ENCODE measurements at regions not wholly inside any gene's neighbourhood (a gene's known extent, or its start where the extent isn't known, plus 50 kb on each side); places are given as distances from the start of the nearest gene placed in this dataset.

DNA sequence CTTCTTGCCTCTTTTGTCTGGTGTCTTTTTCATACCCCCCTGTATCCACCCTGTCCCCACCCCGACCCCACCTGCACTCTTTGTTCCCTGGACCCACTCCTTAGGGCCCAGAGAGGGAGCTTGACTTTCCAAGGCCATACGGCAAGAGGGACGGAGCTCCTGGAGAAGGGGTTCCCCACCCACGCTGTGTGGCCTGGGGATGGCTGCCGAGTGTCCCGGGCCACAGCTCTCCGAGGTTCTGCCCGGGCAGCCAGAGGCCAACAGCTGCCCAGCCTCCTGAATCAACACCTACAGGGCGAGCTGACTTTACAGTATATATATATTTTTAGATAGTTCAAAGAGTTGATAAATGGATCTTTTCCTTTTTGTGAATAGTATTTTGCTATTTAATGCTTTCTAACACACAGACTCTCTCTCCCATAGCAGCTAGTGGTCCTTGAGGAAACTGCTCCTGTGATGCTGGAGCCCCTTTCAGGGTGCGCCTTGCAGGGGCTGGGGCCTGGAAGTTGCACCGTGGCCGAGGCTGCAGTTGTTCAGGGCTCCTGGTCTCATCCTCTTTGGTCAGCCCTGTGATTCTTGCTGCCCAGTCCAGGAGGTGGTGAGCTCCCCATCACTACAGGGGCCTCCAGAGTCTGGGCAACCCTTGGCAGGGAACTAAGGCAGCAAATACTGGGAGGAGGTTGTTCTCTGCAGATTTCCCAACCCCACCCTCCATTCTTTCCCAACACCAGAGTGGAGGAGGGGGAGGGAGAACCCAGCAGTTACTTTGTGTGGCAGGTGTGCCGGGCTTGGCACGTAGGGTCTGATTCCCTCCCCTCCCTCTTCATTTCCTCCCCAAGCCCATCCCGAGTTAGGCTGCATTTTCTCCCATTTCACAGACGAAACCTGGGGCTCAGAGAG lies 321.6 kb downstream of the PTPRU start:
- Histone ChIP-seq H3K4me1 (no peaks in the 10 kb centered on the region), H3K4me3 (ENCODE audit: low read depth, low read length) (no peak overlapping the region), H3K36me3 (no peaks in the 10 kb centered on the region), H3K27me3 (no peaks in the 10 kb centered on the region), H3K9me3 (no peaks in the 10 kb centered on the region)
- DNase-seq = no peak
- TF ChIP-seq, protein P1, sequence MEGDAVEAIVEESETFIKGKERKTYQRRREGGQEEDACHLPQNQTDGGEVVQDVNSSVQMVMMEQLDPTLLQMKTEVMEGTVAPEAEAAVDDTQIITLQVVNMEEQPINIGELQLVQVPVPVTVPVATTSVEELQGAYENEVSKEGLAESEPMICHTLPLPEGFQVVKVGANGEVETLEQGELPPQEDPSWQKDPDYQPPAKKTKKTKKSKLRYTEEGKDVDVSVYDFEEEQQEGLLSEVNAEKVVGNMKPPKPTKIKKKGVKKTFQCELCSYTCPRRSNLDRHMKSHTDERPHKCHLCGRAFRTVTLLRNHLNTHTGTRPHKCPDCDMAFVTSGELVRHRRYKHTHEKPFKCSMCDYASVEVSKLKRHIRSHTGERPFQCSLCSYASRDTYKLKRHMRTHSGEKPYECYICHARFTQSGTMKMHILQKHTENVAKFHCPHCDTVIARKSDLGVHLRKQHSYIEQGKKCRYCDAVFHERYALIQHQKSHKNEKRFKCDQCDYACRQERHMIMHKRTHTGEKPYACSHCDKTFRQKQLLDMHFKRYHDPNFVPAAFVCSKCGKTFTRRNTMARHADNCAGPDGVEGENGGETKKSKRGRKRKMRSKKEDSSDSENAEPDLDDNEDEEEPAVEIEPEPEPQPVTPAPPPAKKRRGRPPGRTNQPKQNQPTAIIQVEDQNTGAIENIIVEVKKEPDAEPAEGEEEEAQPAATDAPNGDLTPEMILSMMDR (IDR thresholded peaks at IDR 0.05; ENCODE audit: low read depth, low read length) = no peak

DNA sequence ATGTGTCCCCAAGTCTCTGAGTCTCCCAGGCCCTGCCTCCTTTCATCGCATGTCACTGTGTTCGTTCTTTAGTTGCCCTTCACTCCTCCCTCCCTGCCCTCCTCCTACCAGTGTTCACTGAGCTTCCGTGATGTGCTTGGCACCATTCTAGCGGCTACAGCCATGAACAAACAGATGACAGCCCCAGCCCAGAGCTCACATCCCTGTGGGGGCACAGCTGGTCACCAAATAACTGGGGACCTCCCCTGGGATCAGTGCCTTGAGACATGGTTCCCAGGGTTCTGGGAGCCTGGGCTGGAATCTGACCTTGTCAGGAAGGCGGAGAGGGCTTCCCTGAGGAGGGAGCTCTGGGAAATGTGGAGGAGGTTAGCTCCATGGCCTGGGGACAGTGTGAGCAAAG lies 320.7 kb downstream of the PTPRU start:
- Histone ChIP-seq H3K4me1 (no peaks in the 10 kb centered on the region), H3K36me3 (no peaks in the 10 kb centered on the region), H3K4me3 (ENCODE audit: low read depth, low read length) (no peak overlapping the region), H3K9me3 (no peaks in the 10 kb centered on the region), H3K27me3 (no peaks in the 10 kb centered on the region)
- DNase-seq = no peak
- TF ChIP-seq, protein P1 (IDR thresholded peaks at IDR 0.05; ENCODE audit: low read depth, low read length) = no peak

DNA sequence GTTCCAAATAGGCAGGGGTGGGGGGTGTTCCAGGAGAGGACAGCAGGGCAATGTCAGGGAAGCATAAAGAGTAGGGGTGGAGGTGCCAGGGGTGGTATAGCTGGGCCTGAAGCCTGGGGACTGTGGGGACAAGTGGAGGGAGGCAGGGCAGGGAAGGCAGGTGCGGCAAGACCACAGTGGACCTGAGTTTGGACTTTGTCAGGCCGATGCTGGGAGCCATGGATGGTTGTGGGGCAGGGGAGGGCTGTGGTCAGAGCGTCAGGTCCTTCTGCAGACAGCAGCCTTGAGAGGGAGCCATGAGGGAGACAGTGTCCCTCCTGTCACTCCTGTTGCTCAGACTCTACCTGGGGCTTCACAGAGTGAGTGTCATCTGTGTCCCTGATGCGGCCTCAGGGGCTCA lies 320.3 kb downstream of the PTPRU start:
- Histone ChIP-seq H3K27me3 (no peaks in the 10 kb centered on the region), H3K4me3 (ENCODE audit: low read depth, low read length) (no peak overlapping the region), H3K36me3 (no peaks in the 10 kb centered on the region), H3K4me1 (no peaks in the 10 kb centered on the region), H3K9me3 (no peaks in the 10 kb centered on the region)
- TF ChIP-seq, protein P1 (IDR thresholded peaks at IDR 0.05; ENCODE audit: low read depth, low read length) = no peak
- DNase-seq = no peak

DNA sequence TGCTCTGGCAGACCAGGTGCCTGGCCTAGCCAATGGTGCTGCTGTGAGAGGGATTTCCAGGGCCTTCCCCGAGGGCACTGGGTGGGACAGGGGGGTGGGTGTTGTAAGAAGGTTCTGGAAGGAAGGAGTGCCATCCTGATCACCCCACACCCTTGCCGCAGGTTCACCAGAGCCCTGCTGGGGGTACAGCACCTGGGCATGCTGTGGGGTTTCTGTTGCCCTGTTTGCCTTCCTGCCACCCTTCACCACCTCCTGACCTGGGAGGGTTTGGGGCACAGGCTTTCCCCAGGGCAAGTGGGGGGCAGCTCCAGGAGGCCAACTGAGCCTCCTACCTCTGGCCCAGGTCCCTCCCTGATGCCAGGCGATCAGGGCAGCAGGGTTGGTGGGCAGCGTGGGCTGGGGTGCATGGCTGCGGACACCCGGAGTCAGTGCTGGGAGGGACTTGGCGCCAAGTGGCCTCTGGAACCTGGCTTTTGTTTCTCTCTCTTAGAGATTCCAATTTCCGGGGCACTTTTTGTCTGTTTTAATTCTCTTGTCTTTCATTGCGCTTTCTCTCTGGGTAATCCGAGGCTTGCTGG lies 318.8 kb downstream of the PTPRU start:
- Histone ChIP-seq H3K27me3 (no peaks in the 10 kb centered on the region), H3K36me3 (no peaks in the 10 kb centered on the region), H3K9me3 (no peaks in the 10 kb centered on the region), H3K4me3 (ENCODE audit: low read depth, low read length) (no peak overlapping the region), H3K4me1 (no peaks in the 10 kb centered on the region)
- DNase-seq = no peak
- TF ChIP-seq, protein P1 (IDR thresholded peaks at IDR 0.05; ENCODE audit: low read depth, low read length) = no peak

DNA sequence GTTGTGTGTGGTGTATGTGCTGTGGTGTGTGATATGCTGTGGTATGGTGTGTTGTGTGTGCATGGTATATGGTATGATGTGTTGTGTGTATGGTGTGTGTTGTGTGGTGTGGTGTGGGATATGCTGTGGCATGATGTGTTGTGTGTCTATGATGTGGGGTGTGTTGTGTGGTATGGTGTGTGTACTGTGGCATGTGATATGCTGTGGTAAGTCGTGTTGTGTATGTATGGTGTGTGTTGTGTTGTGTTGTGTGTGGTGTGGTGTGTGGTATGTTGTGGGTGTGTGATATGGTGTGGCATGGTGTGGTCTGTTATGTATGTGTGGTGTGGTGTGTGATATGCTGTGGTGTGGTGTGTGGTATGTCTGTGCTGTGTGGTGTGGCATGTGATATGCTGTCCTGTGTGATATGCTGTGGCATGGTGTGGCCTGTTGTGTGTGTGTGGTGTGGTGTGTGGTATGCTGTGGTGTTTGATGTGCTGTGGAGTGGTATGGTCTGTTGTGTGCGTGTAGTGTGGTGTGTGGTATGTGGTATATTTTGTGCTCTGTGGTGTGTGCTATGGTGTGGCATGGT lies 318.0 kb downstream of the PTPRU start:
- no peaks in the 10 kb centered on the region for H3K9me3 ChIP-seq
- no peaks in the 10 kb centered on the region for H3K4me1 ChIP-seq
- TF ChIP-seq, protein P1 (IDR thresholded peaks at IDR 0.05; ENCODE audit: low read depth, low read length) = no peak
- H3K4me3 ChIP-seq (ENCODE audit: low read depth, low read length) = no peak overlapping the region
- no peaks in the 10 kb centered on the region for H3K27me3 ChIP-seq
- no peaks in the 10 kb centered on the region for H3K36me3 ChIP-seq
- no peak for DNase-seq
